ENCODE measurements at regions not wholly inside any gene's neighbourhood (a gene's known extent, or its start where the extent isn't known, plus 50 kb on each side); places are given as distances from the start of the nearest gene placed in this dataset.

DNA sequence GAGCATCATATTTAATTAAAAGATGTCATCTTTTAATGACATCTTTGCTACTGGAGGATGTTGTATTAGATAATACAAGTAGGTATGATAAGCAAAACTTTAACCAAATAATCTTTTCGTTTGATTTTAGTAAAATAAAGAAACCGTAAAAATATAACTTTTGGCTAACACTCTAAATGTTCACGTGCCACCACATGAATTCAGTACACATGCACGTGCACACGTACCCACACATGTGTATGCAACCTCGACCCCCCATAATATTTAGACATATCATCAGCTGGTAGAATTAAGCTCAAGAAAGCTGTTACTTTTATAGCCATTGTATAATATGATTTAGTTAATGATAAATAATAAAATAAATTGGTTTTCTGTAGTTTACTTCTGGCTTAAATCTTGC lies 566.6 kb upstream of the FBXO33 start:
- DNase-seq (ENCODE audit: low read depth, low spot score): no peak

DNA sequence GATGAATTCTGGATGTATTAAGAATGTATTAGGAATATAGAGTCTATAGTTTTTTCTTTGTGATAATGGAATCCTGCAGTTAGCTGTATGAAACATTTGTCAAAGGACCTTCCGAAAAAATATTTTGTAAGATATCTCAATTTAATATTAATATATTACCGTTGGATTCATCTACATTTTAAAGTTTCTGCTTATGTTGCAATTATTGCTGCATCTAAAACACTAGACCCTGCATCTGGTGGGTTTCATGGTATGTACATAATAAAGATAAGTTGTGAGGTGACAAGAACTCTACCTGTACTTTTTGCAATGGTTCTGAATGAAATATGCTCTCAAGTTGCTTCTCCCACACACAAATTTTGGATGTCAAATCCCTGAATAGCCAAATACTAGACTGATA lies 565.9 kb upstream of the FBXO33 start:
- DNase-seq (ENCODE audit: low read depth, low spot score): no peak

DNA sequence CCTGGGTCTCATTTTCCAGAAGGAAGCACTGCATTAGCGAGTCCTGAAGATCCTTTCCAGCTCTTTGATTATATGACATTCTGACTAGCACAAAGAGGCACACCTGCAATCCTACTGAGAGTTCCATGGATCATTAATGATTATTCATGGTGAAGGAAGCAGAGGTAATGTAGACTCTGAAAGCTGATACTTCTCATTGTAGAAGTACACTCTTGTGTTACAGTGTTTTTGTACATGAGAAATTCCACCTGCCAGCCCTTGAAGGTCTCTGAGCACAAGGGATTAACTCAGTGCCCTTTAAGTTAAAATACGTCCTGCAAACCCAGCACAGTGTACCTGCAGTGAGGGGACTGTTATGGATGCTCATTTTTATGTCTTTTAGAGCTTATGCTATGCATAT lies 558.8 kb upstream of the FBXO33 start:
- DNase-seq (ENCODE audit: low read depth, low spot score): no peak

DNA sequence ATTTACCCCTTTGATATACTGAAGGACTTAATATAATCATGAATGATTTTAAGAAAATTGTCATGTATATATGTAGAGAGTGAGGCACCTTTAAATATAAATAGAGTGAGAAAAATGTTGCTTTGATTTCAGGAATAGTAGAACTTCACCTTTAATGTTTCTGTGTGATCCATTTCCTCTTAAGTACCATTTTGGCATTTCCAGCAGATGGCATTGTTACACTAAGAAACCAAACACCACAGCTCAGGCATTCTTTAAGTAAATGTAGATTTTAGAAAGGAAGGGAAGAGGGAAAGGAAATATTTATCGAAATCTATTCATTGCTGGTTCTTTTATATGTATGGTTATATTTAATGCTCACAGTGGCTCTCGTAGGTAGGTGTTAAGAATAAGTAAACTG lies 556.7 kb upstream of the FBXO33 start:
- DNase-seq (ENCODE audit: low read depth, low spot score): peak; percentile 71

DNA sequence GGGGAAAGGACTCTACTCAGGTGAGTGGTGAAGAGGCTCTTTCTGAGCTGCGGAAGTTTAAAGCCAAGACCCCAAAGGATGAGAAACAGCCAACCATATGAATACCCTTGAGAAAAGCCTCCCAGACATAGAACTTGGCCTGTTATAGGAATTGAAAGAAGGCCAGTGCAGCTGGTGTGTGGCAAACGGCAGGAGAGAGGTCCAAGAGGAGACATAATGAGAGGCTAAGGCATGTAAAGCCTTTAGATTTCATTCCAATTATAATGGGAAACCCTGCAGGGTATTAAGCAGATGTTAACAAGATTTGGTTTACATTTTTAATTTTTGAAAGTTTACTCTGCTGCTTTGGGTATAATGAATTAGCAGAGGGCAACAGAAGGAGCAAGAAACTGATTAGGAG lies 552.1 kb upstream of the FBXO33 start:
- DNase-seq (ENCODE audit: low read depth, low spot score): no peak

DNA sequence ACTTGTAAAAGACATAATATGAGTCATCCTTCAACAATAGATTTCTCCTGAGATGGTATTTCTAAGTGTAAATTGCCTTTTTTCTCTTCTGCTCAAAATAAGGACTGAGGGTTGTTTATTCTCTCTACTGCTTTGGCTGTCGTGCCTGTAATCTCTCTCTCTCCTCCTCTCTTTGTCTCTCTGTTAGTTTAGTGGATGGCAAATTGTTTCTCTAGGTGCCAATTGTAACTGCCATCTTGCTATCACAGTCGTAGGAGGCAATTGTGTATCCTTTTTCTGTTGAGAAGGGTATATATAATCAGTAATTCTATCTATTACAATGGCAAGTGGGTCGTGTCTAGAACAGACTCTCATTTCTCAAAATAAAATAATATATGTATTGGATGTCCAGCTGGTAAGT lies 545.0 kb upstream of the FBXO33 start:
- DNase-seq (ENCODE audit: low read depth, low spot score): no peak

DNA sequence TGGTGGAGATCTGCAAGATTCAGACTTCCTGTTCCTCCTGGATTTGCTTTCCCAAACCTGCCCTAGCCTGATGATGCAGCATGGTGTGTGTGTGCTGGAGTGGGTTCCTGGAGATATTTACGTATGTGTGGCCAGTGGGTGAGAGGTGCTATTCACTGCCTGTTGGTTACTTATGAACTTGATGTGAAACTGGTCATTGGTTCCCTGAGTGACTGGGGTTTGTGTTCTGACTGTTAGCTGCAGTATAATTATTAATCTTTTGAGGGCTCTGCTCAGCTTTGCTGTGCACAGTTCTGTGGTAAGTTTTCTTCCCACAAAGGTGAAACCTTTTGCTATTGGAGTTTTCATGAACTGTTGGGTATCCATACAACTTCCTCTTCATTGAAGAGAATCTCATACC lies 541.8 kb upstream of the FBXO33 start:
- DNase-seq (ENCODE audit: low read depth, low spot score): no peak

DNA sequence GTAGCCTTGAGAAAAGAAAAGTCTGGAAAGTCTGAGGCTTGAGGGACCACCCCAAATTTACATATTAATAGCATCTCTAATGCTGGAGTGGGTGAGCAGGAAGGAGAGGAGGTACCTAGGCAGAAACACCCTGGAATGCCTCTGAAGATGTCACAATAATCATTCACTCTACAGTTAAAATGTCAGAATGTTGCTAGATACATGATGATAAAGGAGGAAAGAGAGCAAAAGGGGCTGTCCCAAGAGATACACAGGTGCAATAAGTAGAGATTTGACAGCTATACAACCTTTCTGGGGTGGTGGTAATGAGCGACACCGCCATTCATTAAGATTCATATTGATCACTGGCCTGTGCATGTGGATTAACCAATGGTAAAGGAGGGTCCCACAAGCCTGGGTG lies 540.5 kb upstream of the FBXO33 start:
- no peak for DNase-seq (ENCODE audit: low read depth, low spot score)

DNA sequence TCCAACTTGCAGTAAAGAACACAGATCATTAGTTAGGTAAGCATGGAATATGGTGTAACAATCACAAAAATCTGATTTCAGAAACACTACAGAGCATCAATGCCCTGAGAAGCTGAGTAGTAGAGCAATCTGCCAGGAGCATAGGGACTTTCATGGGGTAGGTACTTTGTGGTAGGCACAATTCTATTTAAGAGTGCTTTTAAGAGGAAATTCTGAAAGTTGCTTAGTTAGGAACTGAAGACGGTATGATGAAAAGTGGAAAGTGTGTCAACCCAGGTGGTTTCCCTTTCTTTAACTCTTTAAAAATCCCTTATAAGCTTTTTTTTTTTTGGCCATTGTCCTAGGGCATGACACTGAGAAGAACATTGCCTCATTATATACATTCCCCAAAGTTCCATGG lies 535.7 kb upstream of the FBXO33 start:
- DNase-seq (ENCODE audit: low read depth, low spot score): no peak

DNA sequence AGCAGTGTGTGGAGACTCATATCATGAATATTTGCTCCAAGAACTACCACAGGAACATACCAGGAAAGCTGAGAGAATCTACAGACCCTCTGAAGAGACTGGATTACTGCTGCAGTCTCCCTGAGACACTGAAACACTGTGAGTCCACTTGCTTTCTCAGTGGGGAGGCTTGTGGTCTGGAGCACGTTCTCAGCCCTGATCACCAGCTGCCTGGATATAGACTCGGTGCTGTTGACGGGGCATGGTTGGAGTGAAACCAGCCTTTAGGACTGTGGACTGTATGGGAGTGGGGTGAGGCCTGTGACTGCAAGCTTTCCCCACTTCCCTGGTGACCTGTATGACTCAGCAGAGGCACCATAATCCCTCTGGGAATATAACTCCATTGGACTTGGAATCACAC lies 525.8 kb upstream of the FBXO33 start:
- no peak for DNase-seq (ENCODE audit: low read depth, low spot score)

DNA sequence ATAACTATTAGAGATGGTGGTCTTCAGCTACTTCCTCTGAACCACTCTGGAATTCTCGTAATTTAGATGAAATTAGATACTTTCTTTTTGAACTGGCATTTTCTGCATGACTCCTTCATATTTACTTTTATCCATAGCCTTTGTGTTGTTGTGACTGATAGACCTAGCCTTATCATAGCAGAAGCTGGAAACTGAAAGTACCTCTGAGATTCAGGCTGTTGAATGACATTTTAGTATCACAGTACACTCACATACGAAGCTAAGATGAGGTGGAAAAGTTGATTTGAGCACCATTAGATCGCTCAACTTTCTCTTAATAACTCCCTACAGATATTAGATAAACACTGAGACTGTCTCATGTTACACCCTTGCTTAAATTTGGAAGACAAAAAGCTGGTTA lies 525.1 kb upstream of the FBXO33 start:
- DNase-seq (ENCODE audit: low read depth, low spot score): no peak

DNA sequence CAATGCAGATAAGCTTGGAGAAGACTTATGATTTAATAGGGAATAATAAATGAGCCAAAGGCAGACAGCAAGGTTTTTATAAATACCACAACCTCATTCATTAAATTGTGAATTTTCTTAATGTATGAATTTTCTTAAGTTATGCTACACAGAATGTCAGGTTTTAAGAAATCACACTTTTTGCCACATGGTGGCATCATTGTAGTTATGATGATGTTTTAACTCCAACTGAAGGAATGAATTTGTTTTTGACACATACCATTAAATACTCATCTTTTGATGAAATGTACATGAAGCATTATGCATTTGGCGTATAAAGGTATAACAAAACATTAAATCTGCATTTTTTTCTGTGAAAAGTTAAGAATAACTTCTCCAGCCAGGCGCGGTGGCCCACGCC lies 524.1 kb upstream of the FBXO33 start:
- no peak for DNase-seq (ENCODE audit: low read depth, low spot score)

DNA sequence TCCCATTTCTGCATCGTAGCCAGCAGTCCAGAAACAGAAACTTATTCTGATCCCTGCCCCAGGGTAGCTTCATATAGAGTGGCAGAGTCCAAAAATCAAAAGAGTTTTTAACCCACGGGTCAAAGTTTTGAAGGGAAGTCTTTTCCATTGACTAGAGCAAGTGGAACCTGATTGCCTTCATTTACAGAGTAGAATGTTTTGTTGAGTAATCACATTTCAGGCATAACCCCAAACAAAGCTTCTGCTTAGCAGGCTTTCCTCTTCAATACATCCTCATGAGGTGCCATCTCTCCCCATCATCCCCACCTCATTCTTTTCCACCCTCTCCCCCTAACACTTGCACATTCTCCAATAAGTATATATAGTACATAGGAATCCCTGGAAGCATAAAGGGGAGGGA lies 516.0 kb upstream of the FBXO33 start:
- DNase-seq (ENCODE audit: low read depth, low spot score): no peak

DNA sequence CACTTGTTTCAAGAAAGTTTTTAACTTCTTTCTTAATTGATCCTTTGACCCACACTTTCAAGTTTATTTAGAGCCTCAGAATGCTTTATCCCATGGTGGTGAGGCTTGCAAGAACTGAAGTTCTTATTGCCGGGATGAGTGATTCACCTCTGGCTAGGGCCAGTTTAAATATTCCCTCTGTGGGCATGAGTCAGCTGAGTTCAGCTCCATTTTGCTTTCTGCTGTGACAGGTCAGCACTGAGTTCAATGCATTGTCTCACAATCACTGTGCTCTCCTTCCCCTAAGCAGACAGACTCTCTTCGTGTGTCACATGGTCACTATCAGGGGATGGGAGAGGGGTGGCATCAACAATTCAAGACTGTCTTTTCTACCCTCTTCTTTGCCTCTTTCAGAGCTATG lies 514.6 kb upstream of the FBXO33 start:
- DNase-seq (ENCODE audit: low read depth, low spot score): peak; percentile 74

DNA sequence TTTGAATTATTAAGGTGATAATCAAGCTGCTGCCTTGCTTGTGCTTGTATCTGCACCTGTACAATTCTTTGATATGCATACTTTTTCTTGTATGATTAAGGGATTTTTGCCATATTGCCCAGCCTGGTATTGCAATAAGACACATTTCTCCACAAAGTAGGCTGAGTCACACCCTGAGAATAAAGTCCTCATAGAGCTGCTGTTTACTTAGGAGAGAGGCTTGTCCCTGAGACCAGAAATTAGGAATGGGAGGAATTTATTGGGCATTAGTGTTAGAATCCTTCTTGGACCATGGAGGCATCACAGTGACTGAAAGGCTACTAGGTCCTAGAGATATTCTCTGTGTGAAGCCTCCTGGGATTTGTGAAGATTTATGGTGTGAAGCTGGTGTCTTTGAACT lies 506.8 kb upstream of the FBXO33 start:
- DNase-seq (ENCODE audit: low read depth, low spot score): peak; percentile 54

DNA sequence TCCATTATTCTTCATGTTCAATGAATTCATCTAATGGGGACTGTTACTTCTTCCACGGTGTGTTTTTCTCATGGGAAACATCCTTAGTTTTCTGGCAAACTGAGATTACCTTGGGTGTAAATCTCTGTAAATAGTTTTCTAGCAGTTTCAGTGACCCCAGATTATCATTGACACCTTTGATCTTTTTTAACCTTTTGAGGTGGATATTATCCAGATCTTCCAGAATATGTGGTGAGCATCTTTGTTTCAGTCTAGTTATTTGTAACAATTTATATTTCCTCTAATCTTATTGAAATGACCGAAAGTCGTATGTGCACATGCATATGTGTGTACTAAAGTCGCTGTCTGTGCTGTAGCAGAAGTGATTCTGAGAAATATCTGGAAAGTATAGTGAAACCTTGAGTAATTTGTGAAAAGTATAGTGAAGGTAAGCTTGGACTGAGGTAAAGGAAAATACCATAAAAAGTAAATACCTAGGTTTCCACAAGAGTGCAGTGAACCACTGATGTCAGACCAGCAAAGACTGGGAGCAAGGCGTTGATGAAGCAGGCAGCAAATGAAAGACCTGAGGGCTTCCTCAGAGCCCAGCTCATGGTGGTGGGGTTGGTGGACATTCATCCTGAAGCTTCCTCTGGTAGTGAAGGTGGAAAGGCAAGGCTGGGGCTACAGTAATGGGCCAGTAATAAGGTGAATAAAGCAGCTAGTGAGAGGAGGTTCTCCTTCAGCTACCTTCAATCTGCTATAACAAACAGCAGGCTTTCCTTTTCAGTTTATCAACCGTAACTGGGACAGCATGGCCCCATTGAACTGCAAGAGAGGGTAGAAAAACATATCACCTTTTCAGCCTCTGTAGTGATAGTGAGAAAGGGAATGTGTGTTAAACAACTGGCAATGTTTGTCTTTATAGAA lies 480.2 kb upstream of the FBXO33 start:
- DNase-seq (ENCODE audit: low read depth, low spot score): no peak

DNA sequence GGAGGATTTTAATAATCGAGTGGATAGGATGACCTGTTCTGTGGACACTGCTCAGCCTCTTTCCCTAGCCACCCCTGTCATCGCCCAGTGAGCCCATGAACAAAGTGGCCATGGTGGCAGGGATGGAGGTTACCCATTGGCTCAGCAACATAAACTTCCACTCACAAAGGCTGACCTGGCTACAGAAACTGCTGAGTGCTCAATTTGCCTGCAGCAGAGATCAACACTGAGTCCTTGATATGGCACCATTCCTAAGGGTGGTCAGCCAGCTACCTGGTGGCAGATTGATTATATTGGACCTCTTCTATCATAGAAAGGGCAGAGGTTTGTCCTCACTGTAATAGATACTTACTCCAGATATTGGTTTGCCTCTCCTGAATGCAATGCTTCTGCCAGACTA lies 465.4 kb upstream of the FBXO33 start:
- no peak for DNase-seq (ENCODE audit: low read depth, low spot score)

DNA sequence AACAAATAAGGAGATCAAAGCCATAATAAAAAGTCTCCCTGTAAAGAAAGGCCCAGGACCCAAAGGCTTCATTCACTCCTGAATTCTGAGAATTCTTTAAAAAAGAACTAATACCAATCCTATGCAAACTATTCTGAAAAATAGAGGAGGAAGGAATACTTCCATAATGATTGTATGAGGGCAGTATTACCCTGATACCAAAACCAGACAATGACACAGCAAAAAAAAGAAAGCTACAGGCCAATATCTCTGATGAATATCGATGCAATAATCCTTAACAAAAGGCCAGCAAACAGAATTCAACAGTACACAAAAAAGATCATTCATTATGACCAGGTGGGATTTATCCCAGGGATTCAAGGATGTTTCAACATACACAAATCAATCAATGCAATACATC lies 457.8 kb upstream of the FBXO33 start:
- no peak for DNase-seq (ENCODE audit: low read depth, low spot score)

DNA sequence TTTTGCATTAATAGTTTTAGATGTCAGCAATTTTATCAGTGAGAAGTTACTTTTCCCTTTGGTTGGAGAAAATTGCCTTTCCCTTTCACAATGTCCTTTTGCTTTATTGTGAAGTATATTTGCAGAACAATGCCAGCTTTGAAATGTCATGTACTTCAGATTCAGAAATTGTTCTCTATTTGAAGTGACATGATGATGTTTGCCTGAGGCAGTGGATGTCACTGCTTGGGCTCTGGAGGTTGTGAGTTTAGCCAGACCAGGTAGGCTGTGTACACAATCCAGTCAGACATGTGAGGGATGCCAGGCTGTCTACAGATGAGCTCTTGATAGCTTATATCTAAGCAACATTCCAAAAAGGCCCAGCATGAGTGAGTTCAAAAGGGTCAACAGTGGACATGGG lies 451.9 kb upstream of the FBXO33 start:
- DNase-seq (ENCODE audit: low read depth, low spot score): no peak

DNA sequence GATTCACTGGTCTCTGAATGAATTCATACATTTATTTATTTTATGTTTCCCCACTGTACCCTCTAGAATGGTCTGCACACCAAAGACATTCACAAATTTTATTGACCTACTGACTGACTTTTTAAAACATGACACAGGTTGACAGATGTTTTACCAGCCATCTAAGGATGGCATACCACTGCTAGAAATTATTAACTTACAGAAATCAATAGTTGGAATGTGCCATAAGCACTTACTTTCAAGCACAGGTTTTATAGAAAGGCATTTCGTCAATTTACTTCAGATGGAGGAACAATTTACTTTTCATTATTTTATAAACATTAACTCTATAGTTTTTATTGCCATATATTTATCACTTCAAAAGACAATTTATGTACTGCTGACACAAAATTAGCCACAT lies 448.7 kb upstream of the FBXO33 start:
- no peak for DNase-seq (ENCODE audit: low read depth, low spot score)

DNA sequence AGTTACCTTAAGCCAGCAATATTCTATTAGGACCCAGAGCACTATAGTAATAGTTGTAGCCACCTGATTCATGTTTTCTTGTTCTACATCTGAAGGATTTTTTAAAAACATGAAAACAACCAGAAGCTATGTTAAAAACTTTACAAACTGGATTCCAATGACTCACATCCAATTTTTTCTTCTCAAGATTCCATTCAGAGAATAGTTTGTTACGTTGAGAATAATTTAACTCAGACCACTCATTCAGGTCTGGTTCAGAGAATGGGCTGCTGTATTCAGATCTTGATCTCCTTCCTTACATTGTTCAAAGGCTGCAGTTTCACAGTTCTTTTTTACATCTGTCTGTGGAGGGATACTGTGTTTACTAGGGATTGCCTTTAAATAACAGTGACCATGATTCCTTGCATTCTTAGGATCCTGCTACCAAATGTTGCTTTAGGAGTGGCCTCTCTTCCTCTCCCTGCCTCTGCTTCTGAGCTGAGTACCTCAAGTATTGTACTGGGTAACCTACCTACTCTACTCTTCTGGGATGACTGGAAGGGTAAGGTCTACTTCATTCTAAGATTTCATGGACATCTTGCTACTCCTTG lies 448.0 kb upstream of the FBXO33 start:
- peak; percentile 13 for DNase-seq (ENCODE audit: low read depth, low spot score)

DNA sequence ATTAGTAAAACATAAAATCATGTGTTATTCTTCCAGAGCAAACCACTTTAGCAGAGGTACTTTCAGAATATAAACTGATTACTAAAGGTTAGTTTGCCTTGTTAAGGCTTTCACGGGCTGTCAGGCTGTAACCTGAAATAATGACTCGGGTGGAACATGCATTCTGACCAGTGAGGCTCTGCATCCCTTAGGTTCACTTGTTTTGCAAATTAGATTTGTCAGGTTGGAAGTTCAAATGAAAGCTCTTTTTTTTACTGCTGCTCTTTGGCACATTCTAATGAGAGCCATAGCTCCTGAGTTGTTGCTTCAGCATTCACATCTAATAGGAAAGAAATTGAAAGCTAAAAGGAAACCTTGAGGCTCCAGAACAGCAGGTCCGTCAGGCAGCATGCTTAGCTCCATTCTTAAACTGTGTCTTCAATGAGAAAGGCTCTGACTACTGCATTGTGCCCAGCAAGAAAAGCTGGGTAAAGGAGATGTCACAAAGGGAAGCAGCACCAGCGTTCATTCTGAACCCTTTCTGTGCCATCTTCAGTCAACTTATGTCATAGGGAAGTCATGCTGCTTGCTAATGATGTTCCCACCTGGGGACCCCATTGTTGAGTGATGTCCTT lies 445.5 kb upstream of the FBXO33 start:
- peak; percentile 5 for DNase-seq (ENCODE audit: low read depth, low spot score)

DNA sequence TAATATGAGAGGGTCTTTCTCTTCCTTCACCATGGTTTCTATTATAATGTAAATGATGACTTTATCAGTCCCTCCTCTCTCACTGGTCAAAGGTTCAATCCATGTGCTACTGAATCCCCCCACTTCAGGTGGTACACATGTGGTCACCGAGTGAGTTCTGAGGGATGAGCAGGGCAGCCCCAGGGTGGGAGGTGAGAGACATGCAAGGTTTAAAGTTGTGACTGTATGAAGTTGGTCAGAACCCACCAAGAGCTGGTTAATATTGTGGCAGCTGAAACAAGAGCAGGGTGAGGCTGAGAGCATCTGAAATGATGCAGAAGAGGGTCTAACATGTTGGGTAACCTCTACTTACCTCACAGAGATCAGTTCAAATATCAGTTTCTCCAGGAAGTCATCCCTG lies 444.7 kb upstream of the FBXO33 start:
- DNase-seq (ENCODE audit: low read depth, low spot score): no peak
